ENCODE measurements at regions not wholly inside any gene's neighbourhood (a gene's known extent, or its start where the extent isn't known, plus 50 kb on each side); places are given as distances from the start of the nearest gene placed in this dataset.
A peak's percentile ranks its signal among the peaks of the same experiment; 100 is the strongest.

DNA sequence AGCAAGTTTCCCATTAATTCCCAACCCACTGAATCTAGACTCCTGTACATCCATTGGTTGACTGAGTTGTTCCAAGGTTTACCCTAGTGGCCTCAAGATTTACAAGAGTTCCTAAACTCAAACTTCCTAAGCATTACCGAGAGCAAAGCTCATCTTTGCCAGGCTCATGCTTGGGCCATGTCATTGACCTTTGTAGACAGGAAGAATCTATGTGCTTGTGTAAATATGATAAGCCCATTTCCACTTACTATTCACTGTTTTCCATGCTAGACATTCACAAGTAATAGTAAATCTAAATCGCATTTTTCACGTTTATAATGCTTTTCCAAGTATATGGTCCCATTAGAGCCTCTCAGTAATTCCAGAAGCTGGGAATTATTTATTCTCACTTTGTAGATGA lies 534.5 kb upstream of the CLINT1 start:
- in situ Hi-C loops (cut with HindIII; ENCODE audit: low sequenced_read_pairs): no loop called here
- DNase-seq (ENCODE audit: low spot score): no peak

DNA sequence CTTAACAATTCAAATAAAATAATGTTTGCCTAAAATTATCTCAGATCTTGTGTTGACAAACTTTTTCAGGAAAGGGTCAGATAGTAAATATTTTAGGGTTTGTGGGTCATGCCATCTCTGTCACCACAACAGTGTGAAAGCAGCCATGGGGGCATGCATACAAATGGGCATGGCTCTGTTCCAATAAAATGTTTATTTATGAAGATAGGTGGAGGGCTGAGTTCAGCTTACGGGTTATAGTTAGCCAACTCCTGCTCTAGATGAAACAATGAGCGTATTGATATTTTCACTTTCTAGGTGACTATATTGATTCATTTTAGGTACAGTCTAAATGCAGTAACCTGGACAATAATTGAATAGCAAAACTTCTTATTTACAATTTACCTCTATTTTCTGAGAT lies 533.8 kb upstream of the CLINT1 start:
- in situ Hi-C loops (cut with HindIII; ENCODE audit: low sequenced_read_pairs): no loop called here
- no peak for DNase-seq (ENCODE audit: low spot score)

DNA sequence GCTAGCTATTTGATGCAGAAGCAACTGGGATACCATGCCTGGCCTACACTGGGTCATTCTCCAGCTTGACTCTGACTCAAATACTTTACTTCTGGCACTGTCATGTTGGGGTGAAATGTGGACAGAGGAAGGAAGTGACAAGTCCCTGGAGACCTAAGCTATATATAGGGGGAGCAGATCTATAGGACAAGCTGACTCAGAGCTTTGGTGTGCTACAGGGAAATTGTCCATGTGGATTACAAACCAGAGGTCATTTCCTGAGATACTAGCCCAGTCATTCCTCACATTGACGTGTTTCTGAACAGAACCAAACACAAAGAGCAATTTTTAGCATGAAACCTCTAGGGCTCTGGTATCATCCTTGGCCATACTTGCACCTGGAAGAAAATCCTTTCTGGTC lies 531.6 kb upstream of the CLINT1 start:
- in situ Hi-C loops (cut with HindIII; ENCODE audit: low sequenced_read_pairs): no loop called here
- no peak for DNase-seq (ENCODE audit: low spot score)

- DNase-seq (ENCODE audit: low spot score): no peak
- in situ Hi-C loops (cut with HindIII; ENCODE audit: low sequenced_read_pairs): no loop called here
These were observed 530.8 kb upstream of the CLINT1 start for GRCh38 chr5:158389786-158390185.

DNA sequence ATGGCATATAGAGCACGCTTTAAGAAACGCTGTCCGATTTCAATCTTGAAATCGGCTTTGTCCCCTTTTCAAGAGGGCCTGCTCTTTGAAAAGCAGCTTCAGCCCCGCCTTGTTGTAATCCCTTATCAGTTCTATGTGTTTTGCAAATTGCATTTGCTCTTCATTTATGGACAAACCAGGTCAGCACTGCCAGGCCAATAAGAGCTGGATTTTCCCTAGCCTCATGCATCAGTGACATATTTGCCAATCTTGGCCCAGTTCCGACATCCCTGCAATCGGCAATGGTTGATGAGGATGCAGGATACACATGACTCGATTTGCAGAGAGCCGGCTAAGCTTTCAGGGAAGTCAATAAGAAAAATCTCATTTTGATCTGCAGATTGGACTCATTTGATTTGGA lies 529.1 kb upstream of the CLINT1 start:
- in situ Hi-C loops (cut with HindIII; ENCODE audit: low sequenced_read_pairs): no loop called here
- DNase-seq (ENCODE audit: low spot score): no peak

- in situ Hi-C loops (cut with HindIII; ENCODE audit: low sequenced_read_pairs): no loop called here
- DNase-seq (ENCODE audit: low spot score): no peak
These were observed 528.6 kb upstream of the CLINT1 start for GRCh38 chr5:158387499-158387898.

DNA sequence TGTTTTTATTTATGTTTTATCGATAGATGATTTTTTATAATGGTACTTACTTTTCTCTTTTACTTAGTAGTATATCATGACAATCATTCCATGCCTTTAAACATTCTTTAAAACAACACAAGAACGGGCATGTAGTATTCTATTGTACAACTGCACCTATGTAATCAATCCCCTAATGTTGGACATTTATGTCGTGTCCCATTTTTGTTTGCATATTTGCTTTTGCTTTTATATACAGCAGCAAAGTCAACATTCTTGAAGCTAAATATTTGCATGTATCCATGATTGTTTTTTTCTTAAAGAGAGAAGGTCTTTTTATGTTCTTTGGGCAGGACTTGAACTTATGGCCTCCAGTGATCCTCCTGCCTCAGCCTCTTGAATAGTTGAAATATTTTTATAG lies 527.0 kb upstream of the CLINT1 start:
- in situ Hi-C loops (cut with HindIII; ENCODE audit: low sequenced_read_pairs): no loop called here
- DNase-seq (ENCODE audit: low spot score): no peak

DNA sequence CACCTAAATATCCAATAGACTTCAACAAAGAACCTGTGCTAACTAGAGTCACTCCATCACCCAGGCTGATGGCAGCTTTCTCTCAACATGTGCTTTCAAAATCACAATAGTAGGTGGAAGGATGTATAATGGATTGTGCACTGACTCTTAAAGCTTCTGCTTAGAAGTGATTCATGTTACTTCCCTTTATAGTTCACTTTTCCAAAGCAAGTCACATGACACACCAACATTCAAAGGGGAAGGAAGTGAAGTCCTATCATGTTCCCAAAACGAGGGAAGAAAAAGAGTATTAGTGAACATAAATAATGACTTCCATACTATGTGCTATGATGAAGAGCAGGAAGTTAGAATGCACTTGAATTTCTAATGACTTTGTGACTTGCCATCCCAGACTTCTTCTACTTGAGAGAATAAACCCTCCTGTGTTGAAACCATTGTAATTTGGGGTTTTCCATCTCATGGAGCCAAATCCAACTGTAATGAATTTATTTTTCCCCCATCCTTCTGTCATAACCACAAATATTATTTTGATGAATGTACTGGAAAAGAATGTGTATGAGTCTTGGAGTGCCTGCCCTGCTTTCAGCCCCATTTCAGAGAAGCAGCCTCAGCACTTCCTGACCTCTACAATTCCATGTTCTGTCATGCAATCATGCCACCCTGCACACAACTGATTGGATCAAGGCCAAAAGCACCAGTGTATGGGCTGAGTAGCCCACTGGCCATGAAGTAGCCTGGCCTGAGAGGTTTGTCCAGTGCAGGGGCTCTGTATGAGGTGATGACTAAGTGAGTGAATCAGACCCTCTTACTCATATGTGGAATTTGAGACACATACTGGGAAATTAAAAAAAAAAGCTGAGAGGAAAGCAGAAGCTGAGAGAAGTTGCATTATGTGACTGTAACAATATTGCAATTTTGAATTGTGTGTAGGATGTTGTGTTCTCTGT lies 525.9 kb upstream of the CLINT1 start:
- in situ Hi-C loops (cut with HindIII; ENCODE audit: low sequenced_read_pairs): no loop called here
- DNase-seq (ENCODE audit: low spot score): no peak

GRCh38 chr5:158383486-158383885 lies 524.5 kb upstream of the CLINT1 start:
- no peak for DNase-seq (ENCODE audit: low spot score)
- in situ Hi-C loops (cut with HindIII; ENCODE audit: low sequenced_read_pairs): no loop called here

DNA sequence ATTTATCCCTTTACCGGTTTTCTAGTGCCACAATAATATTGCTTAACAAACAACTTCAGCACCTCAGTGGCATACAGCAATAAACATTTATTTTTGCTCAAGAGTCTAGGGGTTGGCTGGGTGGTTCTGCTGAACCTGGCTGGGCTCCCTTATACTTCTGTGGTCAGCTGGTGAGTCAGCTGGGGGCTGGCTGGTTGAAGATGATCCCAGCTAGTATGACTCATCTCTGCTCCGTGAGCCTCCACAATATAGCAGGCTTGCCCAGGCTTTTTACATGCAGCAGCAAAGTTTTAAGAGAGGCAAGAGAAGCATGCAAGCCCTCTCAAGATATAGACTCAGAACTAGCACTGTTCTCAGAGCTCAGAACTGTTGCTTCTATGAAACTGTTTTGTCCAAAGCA lies 523.5 kb upstream of the CLINT1 start:
- DNase-seq (ENCODE audit: low spot score): peak; percentile 88

GRCh38 chr5:158381614-158382160 lies 522.7 kb upstream of the CLINT1 start:
- in situ Hi-C loops (cut with HindIII; ENCODE audit: low sequenced_read_pairs): no loop called here
- no peak for DNase-seq (ENCODE audit: low spot score)

More for the DNA sequence above, 523.5 kb upstream of the CLINT1 start:
- in situ Hi-C loops (cut with HindIII; ENCODE audit: low sequenced_read_pairs): no loop called here

DNA sequence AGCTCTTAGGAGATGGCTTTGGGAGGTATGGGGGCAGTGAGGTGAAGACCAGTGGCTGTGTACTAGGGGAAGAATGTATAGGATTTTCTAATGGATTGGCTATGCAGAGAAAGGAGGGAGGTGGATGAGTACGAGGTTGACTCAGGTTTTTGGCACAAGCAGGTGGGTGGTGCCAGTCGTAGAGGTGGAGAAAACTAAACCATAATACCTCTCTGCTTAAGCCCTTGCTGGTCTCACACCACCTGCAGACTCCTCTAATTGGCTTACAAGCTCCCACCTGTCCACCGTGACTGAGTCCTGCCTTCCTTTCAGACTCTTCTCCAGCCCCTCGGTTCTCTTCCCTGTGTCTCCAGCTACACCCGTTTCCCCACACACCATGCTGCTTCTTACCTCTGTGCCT lies 521.7 kb upstream of the CLINT1 start:
- DNase-seq (ENCODE audit: low spot score): peak; percentile 2
- in situ Hi-C loops (cut with HindIII; ENCODE audit: low sequenced_read_pairs): no loop called here

- peak; percentile 50 for DNase-seq (ENCODE audit: low spot score)
- in situ Hi-C loops (cut with HindIII; ENCODE audit: low sequenced_read_pairs): no loop called here
These were observed 520.0 kb upstream of the CLINT1 start for GRCh38 chr5:158378931-158379330.

DNA sequence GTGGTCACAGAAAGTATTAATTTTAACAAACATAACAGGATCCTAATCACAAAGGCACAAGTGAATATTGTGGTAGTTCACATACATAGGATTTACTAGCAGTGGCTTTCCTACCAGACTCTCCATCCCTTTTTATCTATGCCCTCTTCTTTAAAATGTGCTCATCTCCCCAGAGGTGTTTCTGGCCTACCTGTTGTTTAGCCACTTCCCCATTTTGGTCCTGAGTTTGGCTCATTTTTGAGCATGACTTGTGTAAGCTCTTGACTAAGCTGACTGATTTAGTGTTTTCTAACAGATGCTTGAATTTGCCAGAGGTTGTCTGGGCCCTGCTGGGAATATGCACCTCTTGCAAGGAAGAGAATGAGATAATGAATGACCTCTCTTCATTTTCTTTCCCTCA lies 517.7 kb upstream of the CLINT1 start:
- DNase-seq (ENCODE audit: low spot score): no peak
- in situ Hi-C loops (cut with HindIII; ENCODE audit: low sequenced_read_pairs): no loop called here

DNA sequence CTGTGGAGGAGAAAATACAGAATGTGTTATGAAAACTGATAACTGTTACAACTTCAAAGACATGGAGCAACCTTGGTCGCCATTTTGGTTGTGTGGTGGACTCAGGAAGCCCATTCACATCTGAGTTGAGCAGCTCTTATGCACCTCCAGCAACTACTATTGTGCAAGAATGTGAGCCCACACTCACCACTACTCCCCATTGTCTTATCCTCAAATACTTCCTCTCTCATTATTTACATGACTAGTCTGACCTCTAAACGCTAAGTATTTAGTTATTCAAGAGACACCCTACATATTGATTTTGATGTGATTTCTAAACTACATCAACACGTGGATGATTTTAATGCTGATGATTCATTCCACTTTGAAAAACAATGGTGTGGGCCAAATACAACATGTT lies 516.6 kb upstream of the CLINT1 start:
- in situ Hi-C loops (cut with HindIII; ENCODE audit: low sequenced_read_pairs): no loop called here

DNA sequence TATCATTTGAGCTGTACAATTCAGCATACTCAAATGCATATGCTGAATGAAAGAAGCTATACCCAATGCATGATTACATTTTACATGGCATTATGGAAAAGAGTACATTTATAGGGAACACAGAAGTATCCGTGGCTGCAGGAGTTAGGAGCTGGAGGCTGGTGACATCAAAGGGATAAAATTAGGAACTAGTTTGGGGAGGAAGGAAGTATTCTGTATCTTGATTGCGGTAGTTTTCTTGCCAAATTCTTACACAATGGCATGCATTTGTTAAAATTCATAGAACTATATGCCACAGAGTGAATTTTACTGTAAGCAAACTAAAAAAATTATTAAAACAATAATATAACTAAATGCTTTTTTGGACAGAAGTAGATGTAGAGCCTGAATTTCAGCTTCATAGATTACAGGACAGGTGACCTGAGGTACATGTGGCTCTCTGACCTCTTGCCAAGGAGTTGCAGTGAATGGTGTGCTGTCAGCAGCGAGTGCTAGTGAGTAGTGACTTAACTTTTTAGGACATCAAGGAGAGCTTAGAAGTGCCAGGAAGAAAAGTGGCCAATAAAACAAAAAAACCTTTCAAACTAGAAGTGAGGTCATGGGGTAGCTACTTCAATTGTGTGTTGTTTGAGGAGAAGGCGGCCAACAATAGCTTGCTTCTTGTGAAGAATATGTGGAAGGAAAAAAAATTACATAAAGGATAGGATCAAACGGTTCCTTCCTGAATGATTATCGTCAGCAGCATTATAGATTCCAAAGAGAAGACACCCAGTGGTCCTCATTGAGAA lies 514.9 kb upstream of the CLINT1 start:
- no peak for DNase-seq (ENCODE audit: low spot score)
- in situ Hi-C loops (cut with HindIII; ENCODE audit: low sequenced_read_pairs): no loop called here

More for the DNA sequence above, 516.6 kb upstream of the CLINT1 start:
- no peak for DNase-seq (ENCODE audit: low spot score)

GRCh38 chr5:158369241-158369640 lies 510.3 kb upstream of the CLINT1 start:
- in situ Hi-C loops (cut with HindIII; ENCODE audit: low sequenced_read_pairs): no loop called here
- DNase-seq (ENCODE audit: low spot score): no peak

DNA sequence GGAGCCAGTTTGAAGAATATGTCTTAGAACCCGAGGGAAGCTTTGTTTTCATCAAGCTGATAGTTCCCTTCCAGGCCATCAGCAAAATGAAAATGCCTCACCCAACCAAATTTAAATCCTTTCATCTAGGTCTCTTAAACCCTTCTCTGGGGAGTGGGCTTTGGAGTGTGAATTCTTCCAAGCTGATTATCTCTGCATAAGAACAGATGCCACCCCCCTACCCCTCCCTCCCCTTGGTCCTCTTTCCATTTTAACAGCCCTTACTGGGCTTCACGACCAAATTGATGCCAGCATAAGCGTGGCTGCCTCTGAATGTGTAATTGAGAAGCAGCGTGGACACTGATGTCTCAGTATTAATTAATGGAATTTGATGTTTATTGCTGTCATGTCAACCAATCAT lies 509.7 kb upstream of the CLINT1 start:
- in situ Hi-C loops (cut with HindIII; ENCODE audit: low sequenced_read_pairs): no loop called here
- no peak for DNase-seq (ENCODE audit: low spot score)

- in situ Hi-C loops (cut with HindIII; ENCODE audit: low sequenced_read_pairs): no loop called here
- no peak for DNase-seq (ENCODE audit: low spot score)
These were observed 505.4 kb upstream of the CLINT1 start for GRCh38 chr5:158364367-158364766.

DNA sequence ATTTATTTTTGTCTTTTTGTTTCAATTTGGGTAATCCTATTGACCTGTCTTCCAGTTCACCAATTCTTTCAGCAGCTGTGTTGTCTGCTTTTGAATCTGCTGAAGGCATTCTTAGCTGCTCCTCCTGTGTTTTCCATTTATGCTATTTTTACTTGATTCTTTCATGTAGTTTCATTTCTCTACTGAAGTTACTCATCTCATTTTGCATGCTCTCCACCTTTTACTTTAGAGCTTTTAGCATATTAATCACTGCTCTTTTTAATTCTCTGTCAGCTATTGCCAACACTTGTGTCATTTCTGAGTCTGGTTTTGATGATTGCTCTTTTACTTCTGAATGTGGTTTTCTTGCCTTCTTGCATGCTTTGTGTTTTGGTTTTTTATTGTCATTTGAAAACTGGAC lies 496.0 kb upstream of the CLINT1 start:
- in situ Hi-C loops (cut with HindIII; ENCODE audit: low sequenced_read_pairs): no loop called here
- DNase-seq (ENCODE audit: low spot score): no peak

All from G401 (cell line).